HFFc6 (cell line): ENCODE measurements at regions not wholly inside any gene's neighbourhood (a gene's known extent, or its start where the extent isn't known, plus 50 kb on each side); places are given as distances from the start of the nearest gene placed in this dataset.

Source experiments
- DNase-seq: peaks from one replicate; pipeline ENCODE4 v3.0.0-alpha.2; 2018
- H3K27ac Mint-ChIP-seq: 2 replicates; pipeline ENCODE4 v1.8.0; 2020; ENCODE audit warnings: mild to moderate bottlenecking, mixed read lengths
- H3K27me3 Mint-ChIP-seq: 2 replicates; pipeline ENCODE4 v1.8.0; 2021; ENCODE audit warnings: mild to moderate bottlenecking, moderate library complexity, mixed read lengths; ENCODE audit not compliant: insufficient read depth
- H3K36me3 Mint-ChIP-seq: 2 replicates; pipeline ENCODE4 v1.8.0; 2021; ENCODE audit warnings: low read depth, mixed read lengths
- H3K4me1 Mint-ChIP-seq: 2 replicates; pipeline ENCODE4 v1.8.0; 2020; ENCODE audit warnings: low read depth, mixed read lengths
- H3K4me3 Mint-ChIP-seq: 2 replicates; pipeline ENCODE4 v1.8.0; 2020; ENCODE audit warnings: mild to moderate bottlenecking, moderate library complexity, mixed read lengths
- H3K9me3 Mint-ChIP-seq: 2 replicates; pipeline ENCODE4 v1.8.0; 2020; ENCODE audit warnings: mild to moderate bottlenecking, mixed read lengths
- TF ChIP-seq, protein P1 (sequence below): fragments of 200-600 bp; sonication (generic); IDR thresholded peaks from 2 replicates; pipeline ENCODE4 v1.5.0; 2021; ENCODE audit warnings: antibody characterized with exemption, mild to moderate bottlenecking

DNA sequence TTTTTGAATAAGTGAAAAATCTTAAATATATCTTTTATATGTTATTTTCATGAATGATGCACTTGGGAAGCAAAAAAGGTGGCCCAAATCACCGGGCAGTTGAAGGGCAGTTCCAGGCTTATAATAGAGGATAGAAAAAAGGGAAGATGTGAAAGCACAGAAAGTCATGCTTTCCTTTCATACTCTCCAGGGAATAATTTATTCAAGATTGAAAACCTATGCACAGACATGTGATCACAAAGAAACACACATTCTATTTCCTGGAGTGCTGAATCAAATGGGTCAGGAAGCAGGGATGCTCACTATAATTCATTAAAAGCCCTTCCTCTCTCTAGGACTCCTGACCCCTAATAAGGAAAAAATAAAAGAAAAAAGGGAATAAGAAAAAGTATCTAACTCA lies 66.1 kb upstream of the USP38 start:
- Mint-ChIP-seq H3K4me3 (no peak overlapping the region), H3K9me3 (no peaks in the 10 kb centered on the region)

DNA sequence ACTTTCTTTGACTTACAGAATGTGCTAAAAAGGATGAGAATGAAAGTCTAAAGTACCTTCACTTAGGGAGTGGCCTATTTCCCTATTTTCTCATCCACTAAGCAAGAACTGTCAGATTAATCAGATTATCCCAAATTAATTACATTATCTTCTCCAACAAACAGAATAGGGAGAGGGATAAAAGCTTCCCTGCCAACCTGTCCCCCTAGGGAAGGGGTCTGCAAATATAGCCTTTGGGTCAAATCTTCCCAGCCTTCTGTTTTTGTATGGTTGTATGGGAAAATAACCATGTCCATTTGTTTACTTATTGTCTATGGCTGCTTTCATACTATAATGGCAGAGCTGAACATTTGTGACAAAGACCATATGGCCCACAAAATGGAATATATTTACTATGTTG lies 57.1 kb upstream of the USP38 start:
- H3K27ac Mint-ChIP-seq: no peak overlapping the region
- DNase-seq: no peak
- H3K4me1 Mint-ChIP-seq: no peaks in the 10 kb centered on the region
- H3K9me3 Mint-ChIP-seq: peaks cover 5% of the 10 kb centered on the region; the same call in 1 of the 2 replicates
- no peaks in the 10 kb centered on the region for H3K36me3 Mint-ChIP-seq
- TF ChIP-seq, protein P1, sequence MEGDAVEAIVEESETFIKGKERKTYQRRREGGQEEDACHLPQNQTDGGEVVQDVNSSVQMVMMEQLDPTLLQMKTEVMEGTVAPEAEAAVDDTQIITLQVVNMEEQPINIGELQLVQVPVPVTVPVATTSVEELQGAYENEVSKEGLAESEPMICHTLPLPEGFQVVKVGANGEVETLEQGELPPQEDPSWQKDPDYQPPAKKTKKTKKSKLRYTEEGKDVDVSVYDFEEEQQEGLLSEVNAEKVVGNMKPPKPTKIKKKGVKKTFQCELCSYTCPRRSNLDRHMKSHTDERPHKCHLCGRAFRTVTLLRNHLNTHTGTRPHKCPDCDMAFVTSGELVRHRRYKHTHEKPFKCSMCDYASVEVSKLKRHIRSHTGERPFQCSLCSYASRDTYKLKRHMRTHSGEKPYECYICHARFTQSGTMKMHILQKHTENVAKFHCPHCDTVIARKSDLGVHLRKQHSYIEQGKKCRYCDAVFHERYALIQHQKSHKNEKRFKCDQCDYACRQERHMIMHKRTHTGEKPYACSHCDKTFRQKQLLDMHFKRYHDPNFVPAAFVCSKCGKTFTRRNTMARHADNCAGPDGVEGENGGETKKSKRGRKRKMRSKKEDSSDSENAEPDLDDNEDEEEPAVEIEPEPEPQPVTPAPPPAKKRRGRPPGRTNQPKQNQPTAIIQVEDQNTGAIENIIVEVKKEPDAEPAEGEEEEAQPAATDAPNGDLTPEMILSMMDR: no peak
- H3K4me3 Mint-ChIP-seq: no peak overlapping the region
- H3K27me3 Mint-ChIP-seq: no peaks in the 10 kb centered on the region; the same call in 1 of the 2 replicates

More for the DNA sequence above, 66.1 kb upstream of the USP38 start:
- TF ChIP-seq, protein P1: no peak
- no peaks in the 10 kb centered on the region for H3K4me1 Mint-ChIP-seq
- no peak overlapping the region for H3K27ac Mint-ChIP-seq
- H3K36me3 Mint-ChIP-seq: no peaks in the 10 kb centered on the region
- peaks cover 3% of the 10 kb centered on the region; the same call in 1 of the 2 replicates for H3K27me3 Mint-ChIP-seq
- DNase-seq: no peak

DNA sequence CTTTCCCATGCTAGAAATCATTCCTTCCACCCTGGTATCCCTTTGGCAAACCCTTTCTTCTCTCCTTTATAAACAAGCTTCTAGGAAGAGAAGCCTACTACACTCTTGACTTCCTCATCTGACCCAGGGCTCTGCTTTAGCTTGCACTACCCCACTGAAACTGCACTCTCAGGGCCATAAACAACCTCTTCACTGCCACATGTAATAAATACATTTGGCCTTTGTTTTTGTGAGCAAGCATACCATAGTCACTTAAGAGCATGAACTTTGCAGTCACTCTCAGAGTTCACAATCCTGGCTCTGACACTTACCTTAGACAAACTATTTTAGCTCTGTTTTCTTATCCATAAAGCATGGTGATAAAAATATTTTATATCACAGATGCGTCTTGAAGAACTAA lies 50.7 kb upstream of the USP38 start:
- Mint-ChIP-seq H3K36me3 (no peaks in the 10 kb centered on the region), H3K4me1 (no peaks in the 10 kb centered on the region), H3K9me3 (no peaks in the 10 kb centered on the region), H3K4me3 (no peak overlapping the region), H3K27ac (no peak overlapping the region), H3K27me3 (no peaks in the 10 kb centered on the region)
- DNase-seq: no peak
- TF ChIP-seq, protein P1: no peak
